GM19397 (cell line): ENCODE measurements at regions not wholly inside any gene's neighbourhood (a gene's known extent, or its start where the extent isn't known, plus 50 kb on each side); places are given as distances from the start of the nearest gene placed in this dataset.

Experiments
- ATAC-seq: cut with Tn5 transposase; IDR thresholded peaks from one replicate; pipeline ENCODE4 v1.9.1; 2021; ENCODE audit warnings: mild to moderate bottlenecking, moderate library complexity; ENCODE audit not compliant: unreplicated experiment

GRCh38 chr3:72153477-72154314 is 368.7 kb upstream of the PROK2 start:
- ATAC-seq: no peak

- ATAC-seq: no peak
These were observed 367.9 kb upstream of the PROK2 start for GRCh38 chr3:72152551-72153476.

- no peak for ATAC-seq
These were observed 366.7 kb upstream of the PROK2 start for GRCh38 chr3:72151465-72152238.

GRCh38 chr3:72150634-72151412 is 365.9 kb upstream of the PROK2 start:
- ATAC-seq: no peak

- no peak for ATAC-seq
These were observed 364.8 kb upstream of the PROK2 start for GRCh38 chr3:72149645-72150300.

- no peak for ATAC-seq
These were observed 362.7 kb upstream of the PROK2 start for GRCh38 chr3:72147600-72147999.

GRCh38 chr3:72145506-72146380 is 360.8 kb upstream of the PROK2 start:
- ATAC-seq: no peak

GRCh38 chr3:72144773-72145505 is 360.0 kb upstream of the PROK2 start:
- no peak for ATAC-seq

- ATAC-seq: no peak
These were observed 359.2 kb upstream of the PROK2 start for GRCh38 chr3:72143966-72144717.

GRCh38 chr3:72143322-72143721 is 358.4 kb upstream of the PROK2 start:
- ATAC-seq: no peak

GRCh38 chr3:72142028-72142427 is 357.1 kb upstream of the PROK2 start:
- ATAC-seq: no peak

GRCh38 chr3:72141264-72141663 is 356.3 kb upstream of the PROK2 start:
- no peak for ATAC-seq

GRCh38 chr3:72139316-72139715 is 354.4 kb upstream of the PROK2 start:
- no peak for ATAC-seq

GRCh38 chr3:72137865-72138861 is 353.2 kb upstream of the PROK2 start:
- no peak for ATAC-seq

GRCh38 chr3:72135636-72136035 is 350.7 kb upstream of the PROK2 start:
- ATAC-seq: no peak

GRCh38 chr3:72134989-72135451 is 350.1 kb upstream of the PROK2 start:
- ATAC-seq: no peak
